Activated CD4-positive, alpha-beta T cell treated with anti-CD3 and anti-CD28 coated beads for 1 hour (primary cell): ENCODE measurements at regions not wholly inside any gene's neighbourhood (a gene's known extent, or its start where the extent isn't known, plus 50 kb on each side); places are given as distances from the start of the nearest gene placed in this dataset.
"Not testable (repeated sequence)": the region's sequence is repeated elsewhere in the genome, so short reads cannot be mapped to it uniquely, and the experiment has no call there.

Source experiments
- DNase-seq: peaks from one replicate; pipeline ENCODE4 v3.0.0-alpha.2; 2020

- DNase-seq = no peak
Measured at GRCh38 chr6:166718516-166718915, 91.5 kb upstream of the RPS6KA2 start.

GRCh38 chr6:166716910-166717617 lies 90.0 kb upstream of the RPS6KA2 start:
- DNase-seq = no peak

- no peak for DNase-seq
Measured at GRCh38 chr6:166715992-166716391, 88.9 kb upstream of the RPS6KA2 start.

- DNase-seq = no peak
Measured at GRCh38 chr6:166715065-166715464, 88.0 kb upstream of the RPS6KA2 start.

GRCh38 chr6:166714581-166714980 lies 87.5 kb upstream of the RPS6KA2 start:
- no peak for DNase-seq

GRCh38 chr6:166714187-166714510 lies 87.1 kb upstream of the RPS6KA2 start:
- no peak for DNase-seq

GRCh38 chr6:166713434-166714186 lies 86.6 kb upstream of the RPS6KA2 start:
- no peak for DNase-seq

GRCh38 chr6:166712286-166713228 lies 85.5 kb upstream of the RPS6KA2 start:
- DNase-seq = no peak

GRCh38 chr6:166710084-166710483 lies 83.0 kb upstream of the RPS6KA2 start:
- no peak for DNase-seq

- no peak for DNase-seq
Measured at GRCh38 chr6:166708460-166708859, 81.4 kb upstream of the RPS6KA2 start.

GRCh38 chr6:166707045-166707444 lies 80.0 kb upstream of the RPS6KA2 start:
- no peak for DNase-seq

- DNase-seq = no peak
Measured at GRCh38 chr6:166705069-166705468, 78.0 kb upstream of the RPS6KA2 start.

- DNase-seq = no peak
Measured at GRCh38 chr6:166704171-166704570, 77.1 kb upstream of the RPS6KA2 start.

GRCh38 chr6:166703149-166703710 lies 76.2 kb upstream of the RPS6KA2 start:
- no peak for DNase-seq

- not testable (repeated sequence) for DNase-seq
Measured at GRCh38 chr6:166701424-166701823, 74.4 kb upstream of the RPS6KA2 start.

- not testable (repeated sequence) for DNase-seq
Measured at GRCh38 chr6:166700871-166701270, 73.8 kb upstream of the RPS6KA2 start.

- no peak for DNase-seq
Measured at GRCh38 chr6:166697113-166697512, 70.1 kb upstream of the RPS6KA2 start.

- no peak for DNase-seq
Measured at GRCh38 chr6:166693880-166694279, 66.8 kb upstream of the RPS6KA2 start.

GRCh38 chr6:166692723-166693302 lies 65.8 kb upstream of the RPS6KA2 start:
- DNase-seq = no peak

- DNase-seq = no peak
Measured at GRCh38 chr6:166691746-166692145, 64.7 kb upstream of the RPS6KA2 start.

- DNase-seq = no peak
Measured at GRCh38 chr6:166691199-166691598, 64.1 kb upstream of the RPS6KA2 start.

GRCh38 chr6:166689687-166690086 lies 62.6 kb upstream of the RPS6KA2 start:
- no peak for DNase-seq

GRCh38 chr6:166688901-166689300 lies 61.9 kb upstream of the RPS6KA2 start:
- DNase-seq = no peak
